OCI-LY1 (cell line): ENCODE measurements at regions not wholly inside any gene's neighbourhood (a gene's known extent, or its start where the extent isn't known, plus 50 kb on each side); places are given as distances from the start of the nearest gene placed in this dataset.
"Not testable (repeated sequence)": the region's sequence is repeated elsewhere in the genome, so short reads cannot be mapped to it uniquely, and the experiment has no call there.

ENCODE experiments used
- H2AFZ ChIP-seq: fragments of 200-600 bp; sonication (generic), shearing (Covaris generic); 2 replicates; pipeline ENCODE4 v1.6.0; 2014; ENCODE audit warnings: antibody characterized with exemption, mild to moderate bottlenecking, low read length
- H3F3A ChIP-seq: fragments of 200-600 bp; sonication (generic), shearing (Covaris generic); 2 replicates; pipeline ENCODE4 v1.6.0; 2014; ENCODE audit warnings: mild to moderate bottlenecking, antibody characterized with exemption, low read length, moderate library complexity; ENCODE audit not compliant: insufficient read depth
- H3K27ac ChIP-seq: fragments of 200-600 bp; sonication (generic); 2 replicates; pipeline ENCODE4 v1.5.1; 2014; ENCODE audit warnings: low read length, mixed run types, mild to moderate bottlenecking, low read depth; ENCODE audit not compliant: poor library complexity, severe bottlenecking
- H3K27me3 ChIP-seq: fragments of 200-600 bp; sonication (generic); 2 replicates; pipeline ENCODE4 v1.6.0; 2014; ENCODE audit warnings: antibody characterized with exemption, mild to moderate bottlenecking, low read length, moderate library complexity; ENCODE audit not compliant: insufficient read depth
- H3K36me3 ChIP-seq: fragments of 200-600 bp; sonication (generic); 2 replicates; pipeline ENCODE4 v1.6.1; 2014; ENCODE audit warnings: mild to moderate bottlenecking, antibody characterized with exemption, low read length, moderate library complexity, mixed read lengths; ENCODE audit not compliant: insufficient read depth
- H3K4me1 ChIP-seq: fragments of 200-600 bp; sonication (generic); 2 replicates; pipeline ENCODE4 v1.5.1; 2014; ENCODE audit warnings: mild to moderate bottlenecking, low read length, moderate library complexity; ENCODE audit not compliant: insufficient read depth, severe bottlenecking
- H3K4me2 ChIP-seq: fragments of 200-600 bp; sonication (generic), shearing (Covaris generic); 2 replicates; pipeline ENCODE4 v1.6.1; 2014; ENCODE audit warnings: low read length
- H3K4me3 ChIP-seq: fragments of 200-600 bp; sonication (generic); 2 replicates; pipeline ENCODE4 v1.5.1; 2014; ENCODE audit warnings: low read length, low read depth, mild to moderate bottlenecking, mixed read lengths; ENCODE audit not compliant: poor library complexity, severe bottlenecking
- H3K79me2 ChIP-seq: fragments of 200-600 bp; shearing (Covaris generic); 2 replicates; pipeline ENCODE4 v1.6.1; 2016; ENCODE audit warnings: mixed run types, low read length, mixed read lengths; ENCODE audit not compliant: insufficient read depth
- H3K9ac ChIP-seq: fragments of 200-600 bp; sonication (generic), shearing (Covaris generic); 2 replicates; pipeline ENCODE4 v1.6.1; 2014; ENCODE audit warnings: mild to moderate bottlenecking, low read length, mixed read lengths
- H3K9me2 ChIP-seq: fragments of 200-600 bp; sonication (generic), shearing (Covaris generic); 2 replicates; pipeline ENCODE4 v1.6.1; 2014; ENCODE audit warnings: low read depth, mild to moderate bottlenecking, low read length, mixed read lengths
- H3K9me3 ChIP-seq: fragments of 200-600 bp; shearing (Covaris generic); 2 replicates; pipeline ENCODE4 v1.6.1; 2014; ENCODE audit warnings: low read length, mixed read lengths
- H4K20me1 ChIP-seq: fragments of 200-600 bp; sonication (generic), shearing (Covaris generic); 2 replicates; pipeline ENCODE4 v1.6.0; 2016; ENCODE audit warnings: mild to moderate bottlenecking, low read length; ENCODE audit not compliant: insufficient read depth
- EZH2 ChIP-seq: fragments of 200-600 bp; sonication (generic), shearing (Covaris generic); IDR thresholded peaks from 2 replicates; pipeline ENCODE4 v1.8.0; 2017; ENCODE audit warnings: borderline replicate concordance, mixed run types, mild to moderate bottlenecking, antibody characterized with exemption, low read length, moderate library complexity, mixed read lengths
- TF ChIP-seq, protein P1 (sequence below): fragments of 200-600 bp; sonication (generic), shearing (Covaris generic); IDR thresholded peaks from 2 replicates; pipeline ENCODE4 v1.5.1; 2017; ENCODE audit warnings: mild to moderate bottlenecking, antibody characterized with exemption, low read length, moderate library complexity, mixed read lengths

DNA sequence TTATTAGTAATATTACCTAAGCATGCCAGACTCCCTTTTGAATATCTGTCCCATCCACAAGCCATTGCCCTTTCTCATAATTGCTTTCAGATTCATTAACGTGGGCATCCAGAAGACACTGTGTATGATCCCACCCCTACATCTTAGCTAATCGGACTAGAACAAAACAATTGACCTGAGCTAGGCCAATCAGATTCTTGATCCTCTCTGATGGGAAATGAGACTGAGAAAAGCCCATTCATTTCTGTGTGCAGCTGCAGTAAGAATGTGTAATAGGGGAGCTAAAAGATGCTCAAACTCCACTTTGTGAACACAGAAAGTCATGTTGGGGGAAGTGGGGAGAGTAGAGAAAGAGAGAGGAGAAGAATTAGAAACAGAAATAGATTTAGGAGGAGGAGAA is 281.7 kb upstream of the G2E3 start:
- H3K27me3 ChIP-seq = no peaks in the 10 kb centered on the region
- H3K9me2 ChIP-seq = no peaks in the 10 kb centered on the region
- H2AFZ ChIP-seq = no peak overlapping the region
- H3K4me3 ChIP-seq = no peak overlapping the region
- TF ChIP-seq EZH2 = no peak
- TF ChIP-seq, protein P1, sequence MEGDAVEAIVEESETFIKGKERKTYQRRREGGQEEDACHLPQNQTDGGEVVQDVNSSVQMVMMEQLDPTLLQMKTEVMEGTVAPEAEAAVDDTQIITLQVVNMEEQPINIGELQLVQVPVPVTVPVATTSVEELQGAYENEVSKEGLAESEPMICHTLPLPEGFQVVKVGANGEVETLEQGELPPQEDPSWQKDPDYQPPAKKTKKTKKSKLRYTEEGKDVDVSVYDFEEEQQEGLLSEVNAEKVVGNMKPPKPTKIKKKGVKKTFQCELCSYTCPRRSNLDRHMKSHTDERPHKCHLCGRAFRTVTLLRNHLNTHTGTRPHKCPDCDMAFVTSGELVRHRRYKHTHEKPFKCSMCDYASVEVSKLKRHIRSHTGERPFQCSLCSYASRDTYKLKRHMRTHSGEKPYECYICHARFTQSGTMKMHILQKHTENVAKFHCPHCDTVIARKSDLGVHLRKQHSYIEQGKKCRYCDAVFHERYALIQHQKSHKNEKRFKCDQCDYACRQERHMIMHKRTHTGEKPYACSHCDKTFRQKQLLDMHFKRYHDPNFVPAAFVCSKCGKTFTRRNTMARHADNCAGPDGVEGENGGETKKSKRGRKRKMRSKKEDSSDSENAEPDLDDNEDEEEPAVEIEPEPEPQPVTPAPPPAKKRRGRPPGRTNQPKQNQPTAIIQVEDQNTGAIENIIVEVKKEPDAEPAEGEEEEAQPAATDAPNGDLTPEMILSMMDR = no peak
- H3K4me2 ChIP-seq = no peak overlapping the region
- H3K9ac ChIP-seq = no peak overlapping the region
- no peaks in the 10 kb centered on the region for H3F3A ChIP-seq
- H3K9me3 ChIP-seq = no peaks in the 10 kb centered on the region
- no peaks in the 10 kb centered on the region for H3K4me1 ChIP-seq
- no peaks in the 10 kb centered on the region for H3K79me2 ChIP-seq
- no peaks in the 10 kb centered on the region for H4K20me1 ChIP-seq
- H3K27ac ChIP-seq = no peak overlapping the region
- no peaks in the 10 kb centered on the region for H3K36me3 ChIP-seq

DNA sequence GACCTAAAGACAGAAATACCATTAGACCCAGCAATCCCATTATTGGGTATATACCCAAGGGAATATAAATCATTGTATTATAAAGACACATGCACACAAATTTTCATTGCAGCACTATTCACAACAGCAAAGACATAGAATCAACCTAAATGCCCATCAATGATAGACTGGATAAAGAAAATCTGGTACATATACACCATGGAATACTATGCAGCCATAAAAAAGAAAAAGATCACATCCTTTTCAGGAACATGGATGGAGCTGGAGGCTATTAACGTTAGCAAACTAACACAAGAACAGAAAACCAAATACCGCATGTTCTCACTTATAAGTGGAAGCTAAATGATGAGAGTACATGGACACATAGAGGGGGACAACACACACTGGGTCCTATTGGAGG is 280.1 kb upstream of the G2E3 start:
- H3K9ac ChIP-seq, H3F3A ChIP-seq, H3K4me2 ChIP-seq, H3K27ac ChIP-seq, H3K27me3 ChIP-seq, H3K79me2 ChIP-seq, H2AFZ ChIP-seq, H3K36me3 ChIP-seq, H4K20me1 ChIP-seq, H3K9me2 ChIP-seq, H3K9me3 ChIP-seq, H3K4me1 ChIP-seq, H3K4me3 ChIP-seq: not testable (repeated sequence)

DNA sequence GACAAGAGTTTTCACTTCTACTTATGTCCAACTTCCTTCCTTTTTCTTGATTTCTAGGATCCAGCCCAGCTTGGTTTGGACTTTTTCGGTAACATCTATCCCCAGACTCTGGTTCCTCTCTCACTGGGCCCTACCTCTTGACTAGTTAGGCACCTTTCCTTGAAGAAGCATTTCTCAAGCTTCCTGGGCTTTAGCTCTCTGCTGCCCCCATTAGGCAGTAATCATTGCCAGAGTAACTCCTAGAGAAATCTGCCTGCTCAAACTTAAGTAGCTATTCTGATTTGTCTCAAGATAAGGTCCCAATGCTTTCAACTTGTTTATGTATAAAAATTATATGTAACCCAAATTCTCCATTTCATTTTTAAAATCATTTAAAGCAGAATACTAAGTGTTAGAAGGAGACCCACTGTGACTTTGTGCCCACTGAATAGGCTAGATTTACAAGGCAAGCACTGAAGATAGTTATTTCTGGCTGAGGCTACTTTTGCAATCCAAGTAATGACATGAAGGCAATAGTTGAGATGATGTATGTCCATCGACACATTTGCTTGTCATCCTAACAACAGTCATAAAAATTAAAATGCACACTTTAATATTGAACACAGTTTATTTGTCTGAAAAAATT is 275.0 kb upstream of the G2E3 start:
- no peak overlapping the region for H3K27ac ChIP-seq
- no peaks in the 10 kb centered on the region for H3F3A ChIP-seq
- H3K4me3 ChIP-seq = no peak overlapping the region
- no peaks in the 10 kb centered on the region for H3K9me2 ChIP-seq
- no peaks in the 10 kb centered on the region for H3K36me3 ChIP-seq
- no peaks in the 10 kb centered on the region for H3K9me3 ChIP-seq
- no peaks in the 10 kb centered on the region for H3K27me3 ChIP-seq
- no peaks in the 10 kb centered on the region for H3K4me1 ChIP-seq
- H3K79me2 ChIP-seq = no peaks in the 10 kb centered on the region
- H4K20me1 ChIP-seq = no peaks in the 10 kb centered on the region
- no peak overlapping the region for H3K4me2 ChIP-seq
- H3K9ac ChIP-seq = no peak overlapping the region
- no peak overlapping the region for H2AFZ ChIP-seq
- TF ChIP-seq, protein P1 = peak; percentile 88
- no peak for TF ChIP-seq EZH2

DNA sequence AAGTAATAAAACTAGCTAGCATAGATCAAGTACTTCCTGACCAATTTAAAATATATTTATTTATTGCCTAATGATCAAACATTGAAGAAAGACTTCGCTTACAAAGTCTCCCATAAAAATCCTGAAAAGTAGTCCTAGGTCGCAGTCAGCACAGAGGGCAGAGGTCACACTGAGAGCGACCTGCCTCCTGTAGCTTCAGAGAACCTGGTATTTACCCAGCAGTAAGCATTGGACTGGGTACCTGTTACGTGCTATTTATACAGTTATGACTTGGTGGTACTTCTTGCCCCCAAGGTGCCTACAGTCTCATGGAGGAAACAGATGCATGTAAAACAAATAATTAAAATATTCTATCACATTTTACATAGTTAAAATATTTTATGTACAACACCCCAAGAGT is 274.1 kb upstream of the G2E3 start:
- Histone ChIP-seq H3K79me2 (no peaks in the 10 kb centered on the region), H3K36me3 (no peaks in the 10 kb centered on the region), H3K9me2 (no peaks in the 10 kb centered on the region), H4K20me1 (no peaks in the 10 kb centered on the region), H3F3A (no peaks in the 10 kb centered on the region), H3K27me3 (no peaks in the 10 kb centered on the region), H3K4me2 (no peak overlapping the region), H3K4me1 (no peaks in the 10 kb centered on the region), H3K4me3 (no peak overlapping the region), H3K9me3 (no peaks in the 10 kb centered on the region), H3K27ac (no peak overlapping the region), H2AFZ (no peak overlapping the region), H3K9ac (no peak overlapping the region)
- TF ChIP-seq, protein P1 = no peak
- TF ChIP-seq EZH2 = no peak
